ENCODE measurements at regions not wholly inside any gene's neighbourhood (a gene's known extent, or its start where the extent isn't known, plus 50 kb on each side); places are given as distances from the start of the nearest gene placed in this dataset.

- DNase-seq = no peak
Observed at GRCh38 chr20:11324990-11325389, 592.7 kb upstream of the BTBD3 start.

- DNase-seq = no peak
Observed at GRCh38 chr20:11328839-11329238, 588.9 kb upstream of the BTBD3 start.

- no peak for DNase-seq
Observed at GRCh38 chr20:11329271-11329670, 588.4 kb upstream of the BTBD3 start.

GRCh38 chr20:11331096-11331495 lies 586.6 kb upstream of the BTBD3 start:
- DNase-seq = peak; percentile 36

GRCh38 chr20:11332381-11332780 lies 585.3 kb upstream of the BTBD3 start:
- DNase-seq = no peak

- no peak for DNase-seq
Observed at GRCh38 chr20:11333634-11334033, 584.1 kb upstream of the BTBD3 start.

GRCh38 chr20:11337361-11338130 lies 580.1 kb upstream of the BTBD3 start:
- DNase-seq = no peak

- DNase-seq = no peak
Observed at GRCh38 chr20:11338496-11339306, 579.0 kb upstream of the BTBD3 start.

- no peak for DNase-seq
Observed at GRCh38 chr20:11344939-11345338, 572.8 kb upstream of the BTBD3 start.

GRCh38 chr20:11347738-11348137 lies 570.0 kb upstream of the BTBD3 start:
- no peak for DNase-seq

- DNase-seq = peak; percentile 63
Observed at GRCh38 chr20:11350126-11351005, 567.3 kb upstream of the BTBD3 start.

- DNase-seq = no peak
Observed at GRCh38 chr20:11352041-11352440, 565.7 kb upstream of the BTBD3 start.

GRCh38 chr20:11354846-11355245 lies 562.8 kb upstream of the BTBD3 start:
- no peak for DNase-seq

GRCh38 chr20:11355345-11355744 lies 562.3 kb upstream of the BTBD3 start:
- DNase-seq = no peak

GRCh38 chr20:11356061-11356460 lies 561.6 kb upstream of the BTBD3 start:
- no peak for DNase-seq

- no peak for DNase-seq
Observed at GRCh38 chr20:11362450-11362849, 555.2 kb upstream of the BTBD3 start.

- DNase-seq = no peak
Observed at GRCh38 chr20:11364736-11365135, 553.0 kb upstream of the BTBD3 start.

GRCh38 chr20:11366660-11367059 lies 551.0 kb upstream of the BTBD3 start:
- peak; percentile 65 for DNase-seq

GRCh38 chr20:11368499-11368898 lies 549.2 kb upstream of the BTBD3 start:
- no peak for DNase-seq

GRCh38 chr20:11368965-11369711 lies 548.6 kb upstream of the BTBD3 start:
- DNase-seq = no peak

GRCh38 chr20:11371831-11372230 lies 545.9 kb upstream of the BTBD3 start:
- DNase-seq = no peak
